MM.1S (cell line): ENCODE measurements at regions not wholly inside any gene's neighbourhood (a gene's known extent, or its start where the extent isn't known, plus 50 kb on each side); places are given as distances from the start of the nearest gene placed in this dataset.

ENCODE experiments used
- DNase-seq: peaks from one replicate; pipeline ENCODE4 v3.0.0-alpha.2; 2015
- H2AFZ ChIP-seq: fragments of 300-600 bp; sonication (generic); 2 replicates; pipeline ENCODE4 v1.6.0; 2016; ENCODE audit warnings: antibody characterized with exemption, low read length
- H3F3A ChIP-seq: fragments of 300-600 bp; sonication (generic); 2 replicates; pipeline ENCODE4 v1.6.1; 2016; ENCODE audit warnings: mild to moderate bottlenecking, antibody characterized with exemption, low read length, moderate library complexity, mixed read lengths; ENCODE audit not compliant: insufficient read depth
- H3K27ac ChIP-seq: fragments of 300-600 bp; sonication (generic); 2 replicates; pipeline ENCODE4 v1.5.1; 2016; ENCODE audit warnings: mild to moderate bottlenecking, low read length
- H3K27me3 ChIP-seq: fragments of 300-600 bp; sonication (generic); replicated peaks from 2 replicates; pipeline ENCODE4 v1.6.0; 2016; ENCODE audit warnings: low read length; ENCODE audit not compliant: insufficient read depth
- H3K36me3 ChIP-seq: fragments of 300-600 bp; sonication (generic); replicated peaks from 2 replicates; pipeline ENCODE4 v1.6.1; 2016; ENCODE audit warnings: mild to moderate bottlenecking, low read length, mixed read lengths; ENCODE audit not compliant: insufficient read depth
- H3K4me1 ChIP-seq: fragments of 300-600 bp; sonication (generic); 2 replicates; pipeline ENCODE4 v1.6.1; 2016; ENCODE audit warnings: low read length, mixed read lengths
- H3K4me2 ChIP-seq: fragments of 300-600 bp; sonication (generic); 2 replicates; pipeline ENCODE4 v1.6.0; 2016; ENCODE audit warnings: low read depth, low read length
- H3K4me3 ChIP-seq: fragments of 300-600 bp; sonication (generic); 2 replicates; pipeline ENCODE4 v1.5.1; 2016; ENCODE audit warnings: low read length, mixed read lengths
- H3K79me2 ChIP-seq: fragments of 300-600 bp; sonication (generic); 2 replicates; pipeline ENCODE4 v1.6.1; 2016; ENCODE audit warnings: mixed run types, low read length, mixed read lengths
- H3K9ac ChIP-seq: fragments of 300-600 bp; sonication (generic); 2 replicates; pipeline ENCODE4 v1.6.1; 2016; ENCODE audit warnings: low read length, mixed read lengths
- H3K9me2 ChIP-seq: fragments of 300-600 bp; sonication (generic); replicated peaks from 2 replicates; pipeline ENCODE4 v1.6.1; 2016; ENCODE audit warnings: mild to moderate bottlenecking, low read length, mixed read lengths; ENCODE audit not compliant: insufficient read depth
- H3K9me3 ChIP-seq: fragments of 300-600 bp; sonication (generic); replicated peaks from 2 replicates; pipeline ENCODE4 v1.6.1; 2016; ENCODE audit warnings: mild to moderate bottlenecking, low read length, mixed read lengths; ENCODE audit not compliant: insufficient read depth
- H4K20me1 ChIP-seq: fragments of 300-600 bp; sonication (generic); 2 replicates; pipeline ENCODE4 v1.6.1; 2016; ENCODE audit warnings: mild to moderate bottlenecking, low read length, moderate library complexity, mixed read lengths; ENCODE audit not compliant: insufficient read depth
- CTCF ChIP-seq: fragments of 300-600 bp; sonication (generic); IDR thresholded peaks from 2 replicates; pipeline ENCODE4 v1.5.1; 2016; ENCODE audit warnings: antibody characterized with exemption, low read length, mixed read lengths
- EZH2 ChIP-seq: fragments of 300-600 bp; sonication (generic); optimal IDR thresholded peaks from 2 replicates; pipeline ENCODE3; 2017; ENCODE audit warnings: low read depth, mild to moderate bottlenecking, antibody characterized with exemption, low read length, mixed read lengths
- EZH2phosphoT487 ChIP-seq: fragments of 300-600 bp; sonication (generic); IDR thresholded peaks from 2 replicates; pipeline ENCODE4 v1.6.1; 2018; ENCODE audit warnings: antibody characterized with exemption, low read length

GRCh38 chr4:27524224-27524623 is 663.6 kb downstream of the STIM2 start:
- Histone ChIP-seq H3K9ac (no peak overlapping the region), H4K20me1 (no peaks in the 10 kb centered on the region), H2AFZ (no peak overlapping the region), H3K4me2 (no peak overlapping the region), H3K79me2 (no peaks in the 10 kb centered on the region), H3K27ac (no peak overlapping the region), H3K36me3 (no peaks in the 10 kb centered on the region), H3K9me2 (no peaks in the 10 kb centered on the region), H3K9me3 (no peaks in the 10 kb centered on the region), H3K4me1 (no peaks in the 10 kb centered on the region), H3K27me3 (no peaks in the 10 kb centered on the region), H3F3A (no peaks in the 10 kb centered on the region), H3K4me3 (no peak overlapping the region)
- DNase-seq = no peak
- TF ChIP-seq CTCF (no peak), EZH2 (no peak), EZH2phosphoT487 (no peak)

- Histone ChIP-seq H3K9me3 (no peaks in the 10 kb centered on the region), H3K27ac (no peak overlapping the region), H3K9ac (no peak overlapping the region), H3K36me3 (no peaks in the 10 kb centered on the region), H2AFZ (no peak overlapping the region), H4K20me1 (no peaks in the 10 kb centered on the region), H3F3A (no peaks in the 10 kb centered on the region), H3K4me3 (no peak overlapping the region), H3K9me2 (no peaks in the 10 kb centered on the region), H3K4me1 (no peaks in the 10 kb centered on the region), H3K79me2 (no peaks in the 10 kb centered on the region), H3K4me2 (no peak overlapping the region), H3K27me3 (no peaks in the 10 kb centered on the region)
- no peak for DNase-seq
- no peak for TF ChIP-seq EZH2
- TF ChIP-seq CTCF = no peak
- no peak for TF ChIP-seq EZH2phosphoT487
Observed at GRCh38 chr4:27534488-27534887, 673.8 kb downstream of the STIM2 start.

GRCh38 chr4:27568236-27568951 is 707.8 kb downstream of the STIM2 start:
- no peak for DNase-seq
- Histone ChIP-seq H3K27ac (no peak overlapping the region), H2AFZ (no peak overlapping the region), H3K9me3 (no peaks in the 10 kb centered on the region), H3F3A (no peaks in the 10 kb centered on the region), H3K79me2 (no peaks in the 10 kb centered on the region), H3K4me1 (no peaks in the 10 kb centered on the region), H3K27me3 (no peaks in the 10 kb centered on the region), H3K36me3 (no peaks in the 10 kb centered on the region), H3K9me2 (no peaks in the 10 kb centered on the region), H4K20me1 (no peaks in the 10 kb centered on the region), H3K4me3 (no peak overlapping the region), H3K9ac (no peak overlapping the region), H3K4me2 (no peak overlapping the region)
- no peak for TF ChIP-seq CTCF
- TF ChIP-seq EZH2 = no peak
- TF ChIP-seq EZH2phosphoT487 = no peak
